Panc1 (cell line): ENCODE measurements at regions not wholly inside any gene's neighbourhood (a gene's known extent, or its start where the extent isn't known, plus 50 kb on each side); places are given as distances from the start of the nearest gene placed in this dataset.

Experiments used
- ATAC-seq: fragments of 200-7000 bp; cut with Tn5 transposase; 2 replicates; pipeline ENCODE4 v1.9.1; 2020; ENCODE audit warnings: mild to moderate bottlenecking, moderate library complexity
- BruUV-seq: library from RNA; stranded (reverse); fragments of 400-500 nt; replicated peaks from 2 replicates; lab custom pipeline; 2021; lab: Mats Ljungman, UMichigan
- CTCF ChIA-PET: fragments of 300-600 bp; sonication (Branson Sonifier 250); formaldehyde crosslinking; loops from one replicate; lab custom pipeline; 2022; ENCODE audit warnings: antibody characterized with exemption; lab: Charles Lee
- POLR2A ChIA-PET: fragments of 300-600 bp; sonication (Branson Sonifier 250); formaldehyde crosslinking; loops from one replicate; lab custom pipeline; 2022; ENCODE audit warnings: antibody characterized with exemption; lab: Charles Lee
- DNase-seq: peaks from one replicate; pipeline ENCODE4 v3.0.0-alpha.2; 2010; ENCODE audit warnings: low read depth, low spot score
- H3K27ac ChIP-seq: 2 replicates; pipeline ENCODE4 v1.5.1; 2011; ENCODE audit warnings: mild to moderate bottlenecking, low read length, inconsistent platforms
- H3K27me3 ChIP-seq: fragments of 200-500 bp; sonication (Bioruptor generic); 2 replicates; pipeline ENCODE4 v1.6.0; 2014; ENCODE audit warnings: low read length, inconsistent platforms; ENCODE audit not compliant: control insufficient read depth, insufficient read depth
- H3K36me3 ChIP-seq: fragments of 200-500 bp; sonication (Bioruptor generic); 2 replicates; pipeline ENCODE4 v1.5.1; 2014; ENCODE audit warnings: inconsistent platforms, mild to moderate bottlenecking, low read length, moderate library complexity; ENCODE audit not compliant: control insufficient read depth, insufficient read depth
- H3K4me1 ChIP-seq: 2 replicates; pipeline ENCODE4 v1.5.1; 2011; ENCODE audit warnings: inconsistent platforms, mild to moderate bottlenecking, low read length, moderate library complexity; ENCODE audit not compliant: control insufficient read depth, insufficient read depth
- H3K4me3 ChIP-seq, 2 experiments: 2 replicates each; pipeline ENCODE4 v1.5.1; 2011 to 2012; ENCODE audit warnings: low read depth in 2 of 2, low read length in 2 of 2, mild to moderate bottlenecking in 2 of 2, inconsistent platforms in 1 of 2, moderate library complexity in 1 of 2
- H3K9me3 ChIP-seq: fragments of 200-500 bp; sonication (Bioruptor generic); 2 replicates; pipeline ENCODE4 v1.5.1; 2014; ENCODE audit warnings: low read depth, mild to moderate bottlenecking, inconsistent platforms, low read length, moderate library complexity; ENCODE audit not compliant: control insufficient read depth, insufficient read depth
- CTCF ChIP-seq: fragments of 450-650 bp; IDR thresholded peaks from 2 replicates; pipeline ENCODE4 v1.5.1; 2017; ENCODE audit warnings: mild to moderate bottlenecking
- POLR2AphosphoS5 ChIP-seq: IDR thresholded peaks from 2 replicates; pipeline ENCODE4 v1.6.1; 2012; ENCODE audit warnings: mild to moderate bottlenecking, low read depth, low read length, moderate library complexity
- REST ChIP-seq, 2 experiments: IDR thresholded peaks; 2 replicates each; pipeline ENCODE4 v1.6.1; 2011 to 2012; ENCODE audit warnings: low read depth in 2 of 2, control low read depth in 1 of 2, low read length in 1 of 2, mild to moderate bottlenecking in 1 of 2, moderate library complexity in 1 of 2; ENCODE audit not compliant: insufficient read depth in 1 of 2
- SIN3A ChIP-seq: IDR thresholded peaks from 2 replicates; pipeline ENCODE4 v1.6.1; 2012; ENCODE audit warnings: low read depth, mild to moderate bottlenecking, low read length, moderate library complexity, borderline replicate concordance; ENCODE audit not compliant: insufficient read depth
- TCF7L2 ChIP-seq: IDR thresholded peaks from 2 replicates; pipeline ENCODE4 v1.6.1; 2011; ENCODE audit warnings: mild to moderate bottlenecking, low read depth, low read length, inconsistent platforms
- in situ Hi-C: cut with HindIII; loops from 2 replicates; pipeline ENCODE4 v1.10.0; 2016; ENCODE audit warnings: low sequenced_read_pairs, low pct_unique_long_range_greater_than_20kb
- intact Hi-C: fragments of 100-400 bp; cut with micrococcal nuclease; formaldehyde crosslinking; loops from one replicate; pipeline ENCODE4 v1.10.0; 2022; ENCODE audit not compliant: unreplicated experiment

DNA sequence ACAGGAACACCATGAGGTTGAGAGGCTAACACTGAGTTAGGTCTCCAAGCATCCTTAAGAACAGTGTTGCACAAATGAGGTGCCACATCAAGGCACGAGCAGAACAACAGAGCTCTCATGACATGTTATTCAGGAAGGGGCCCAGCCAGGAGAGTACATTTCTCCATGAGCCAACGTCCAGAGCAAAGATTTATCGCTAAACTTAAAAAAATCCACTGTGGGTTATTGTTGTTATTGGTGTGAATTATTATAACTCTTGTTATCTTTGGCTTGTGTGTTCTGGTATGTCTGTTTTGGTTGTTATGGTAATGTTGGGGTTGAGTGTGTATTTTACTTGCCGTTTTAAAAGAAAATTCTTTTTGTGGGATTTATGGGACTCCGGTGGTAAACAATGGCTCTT is 68.9 kb upstream of the MSI2 start:
- in situ Hi-C loops: no loop called here
- no peak for ATAC-seq
- Histone ChIP-seq H3K27ac (no peak overlapping the region), H3K27me3 (no peaks in the 10 kb centered on the region), H3K9me3 (no peaks in the 10 kb centered on the region), H3K36me3 (no peaks in the 10 kb centered on the region), H3K4me3 (no peak overlapping the region), H3K4me1 (no peaks in the 10 kb centered on the region)
- ChIA-PET POLR2A (no interaction called here), CTCF (no interaction called here)
- intact Hi-C loops: no loop called here
- DNase-seq: no peak
- BruUV-seq: no TSS peak
- TF ChIP-seq CTCF: no peak
- no peak for TF ChIP-seq SIN3A
- TF ChIP-seq REST (IDR thresholded peaks at IDR 0.05; ENCODE audit: insufficient read depth in 1 of 2, low read depth in 2 of 2, low read length in 1 of 2): no peak
- no peak for TF ChIP-seq TCF7L2
- no peak for TF ChIP-seq POLR2AphosphoS5

DNA sequence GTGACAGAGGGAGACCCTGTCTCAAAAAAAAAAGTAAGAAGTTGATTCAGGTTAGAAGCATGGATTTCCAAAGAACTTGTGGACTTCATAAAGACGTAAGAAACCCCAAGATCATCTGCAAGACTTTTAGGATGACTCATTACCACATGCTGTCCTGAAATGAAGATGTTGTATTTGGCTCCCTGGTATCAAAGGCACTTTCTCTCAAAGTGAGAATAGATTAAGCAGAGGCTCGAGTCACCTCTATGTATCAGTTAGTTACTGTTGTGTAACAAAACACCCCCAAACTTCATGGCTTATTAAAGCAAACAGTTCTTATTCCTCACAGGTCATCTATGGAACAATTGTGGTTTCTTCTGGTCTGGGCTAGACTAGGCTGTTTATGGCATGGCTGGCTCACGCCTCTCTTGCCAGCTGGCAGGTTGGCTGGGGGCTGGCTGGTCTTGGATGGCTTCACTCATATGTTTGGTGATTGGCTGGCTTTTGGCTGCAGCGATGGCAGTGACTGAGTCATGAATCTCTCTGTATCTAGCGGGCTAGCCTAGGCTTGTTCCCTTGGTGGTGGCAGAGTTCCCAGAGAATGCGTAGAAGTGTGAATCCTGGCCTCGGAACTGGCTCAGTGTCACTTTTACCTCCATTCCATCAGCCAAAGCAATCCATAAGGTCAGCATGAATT is 60.4 kb upstream of the MSI2 start:
- no peak overlapping the region for H3K27ac ChIP-seq
- BruUV-seq: no TSS peak
- no peak overlapping the region for H3K4me3 ChIP-seq
- no peaks in the 10 kb centered on the region for H3K4me1 ChIP-seq
- H3K27me3 ChIP-seq: peaks cover 5% of the 10 kb centered on the region
- H3K9me3 ChIP-seq: no peaks in the 10 kb centered on the region
- POLR2A ChIA-PET: no interaction called here
- ATAC-seq (no peak), DNase-seq (no peak)
- no peaks in the 10 kb centered on the region for H3K36me3 ChIP-seq
- in situ Hi-C loops: no loop called here
- TF ChIP-seq REST (IDR thresholded peaks at IDR 0.05; ENCODE audit: insufficient read depth in 1 of 2, low read depth in 2 of 2, low read length in 1 of 2): no peak
- intact Hi-C loops: no loop called here
- CTCF ChIA-PET: no interaction called here
